Esophagus squamous epithelium (tissue), 5 donors: ENCODE measurements at regions not wholly inside any gene's neighbourhood (a gene's known extent, or its start where the extent isn't known, plus 50 kb on each side); places are given as distances from the start of the nearest gene placed in this dataset.
A peak's percentile ranks its signal among the peaks of the same experiment; 100 is the strongest.
"Not testable (repeated sequence)": the region's sequence is repeated elsewhere in the genome, so short reads cannot be mapped to it uniquely, and the experiment has no call there.

Source experiments
- DNase-seq: peaks from one replicate; lab custom pipeline; 2025; lab: John Stamatoyannopoulos, UW
- H3K27ac ChIP-seq, 4 donors: fragments of 200-600 bp; sonication (generic); one replicate each; pipeline ENCODE4 v1.5.1; 2016 to 2019; ENCODE audit warnings: mild to moderate bottlenecking in 1 of 4
- H3K27me3 ChIP-seq, 4 donors: fragments of 200-600 bp; sonication (generic); 1 replicate in 3 of 4; 2 replicates in 1 of 4; pipeline versions ENCODE4 v1.5.1 to v1.6.0; 2017 to 2021; ENCODE audit warnings: antibody characterized with exemption in 1 of 4
- H3K36me3 ChIP-seq, 3 donors: fragments of 200-600 bp; sonication (generic); one replicate each; pipeline ENCODE4 v1.5.1; 2016 to 2019
- H3K4me1 ChIP-seq, 3 donors: fragments of 200-600 bp; sonication (generic); one replicate each; pipeline ENCODE4 v1.5.1; 2017 to 2019
- H3K4me3 ChIP-seq, 4 donors: fragments of 200-600 bp; sonication (generic); 1 replicate in 3 of 4; 2 replicates in 1 of 4; pipeline ENCODE4 v1.5.1; 2016 to 2019; ENCODE audit warnings: mild to moderate bottlenecking in 2 of 4, moderate library complexity in 1 of 4
- H3K9me3 ChIP-seq, 3 donors: fragments of 200-600 bp; sonication (generic); one replicate each; pipeline ENCODE4 v1.5.1; 2016 to 2019
- POLR2A ChIP-seq, 4 donors: fragments of 450-650 bp; IDR thresholded peaks; one replicate each; pipeline ENCODE4 v1.6.1; 2017; ENCODE audit warnings: antibody characterized with exemption in 4 of 4, mild to moderate bottlenecking in 4 of 4, moderate library complexity in 3 of 4
- WGBS, 2 donors: methylation state at CpG; one replicate each; pipeline ENCODE4 v1.1.5; 2018; 5-methylcytosine and 5-hydroxymethylcytosine counted together
- intact Hi-C: fragments of 100-400 bp; cut with DNase I; formaldehyde crosslinking; loops from one replicate; pipeline ENCODE4 v1.15.0; 2022
- TF ChIP-seq, protein P1 (sequence below), 6 experiments: fragments of 450-650 bp in 4 of 6; fragments of 200-600 bp in 2 of 6; sonication (generic) in 2 of 6; IDR thresholded peaks; one replicate each; pipeline ENCODE4 v1.5.1; 2016 to 2019; ENCODE audit warnings: antibody characterized with exemption in 6 of 6, mild to moderate bottlenecking in 4 of 6, moderate library complexity in 4 of 6
- donor health status: DM: yes; HTN: yes; CAD: no.

DNA sequence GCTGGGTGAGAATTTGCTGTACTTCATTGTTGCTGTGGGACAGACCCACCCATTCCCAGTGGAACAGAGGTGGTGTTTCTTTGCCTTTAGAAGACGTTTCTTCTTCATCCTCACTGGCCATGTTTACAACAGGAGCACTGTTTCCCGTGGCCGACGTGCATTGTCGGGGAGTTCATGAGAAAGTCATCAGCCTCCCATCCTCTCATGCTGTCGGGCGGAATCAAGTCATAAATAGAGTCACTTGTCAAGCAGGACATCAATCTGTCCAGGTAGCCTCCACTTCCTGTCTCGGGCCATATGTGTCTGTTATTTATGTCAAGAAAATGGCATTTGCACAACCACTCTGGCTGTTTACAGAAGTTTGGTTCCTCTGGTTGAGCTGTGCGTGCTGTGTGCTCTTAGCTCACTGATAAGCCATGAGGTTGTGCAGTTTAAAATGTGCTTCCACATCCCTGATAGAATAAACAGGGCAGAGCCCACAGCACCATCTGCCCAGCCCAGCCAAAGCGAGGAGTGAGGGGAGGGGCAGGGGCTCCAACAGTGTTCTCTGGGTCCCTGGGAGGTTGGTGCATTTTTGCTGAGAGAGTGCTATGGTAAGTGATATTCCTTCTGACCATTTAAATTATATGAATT, 401.9 kb upstream of the IRX2 start:
- H3K36me3 ChIP-seq = no peaks in the 10 kb centered on the region
- WGBS, 2 donors = 42 to 48% methylated on average over 8 to 10 of the region's 10 CpGs

DNA sequence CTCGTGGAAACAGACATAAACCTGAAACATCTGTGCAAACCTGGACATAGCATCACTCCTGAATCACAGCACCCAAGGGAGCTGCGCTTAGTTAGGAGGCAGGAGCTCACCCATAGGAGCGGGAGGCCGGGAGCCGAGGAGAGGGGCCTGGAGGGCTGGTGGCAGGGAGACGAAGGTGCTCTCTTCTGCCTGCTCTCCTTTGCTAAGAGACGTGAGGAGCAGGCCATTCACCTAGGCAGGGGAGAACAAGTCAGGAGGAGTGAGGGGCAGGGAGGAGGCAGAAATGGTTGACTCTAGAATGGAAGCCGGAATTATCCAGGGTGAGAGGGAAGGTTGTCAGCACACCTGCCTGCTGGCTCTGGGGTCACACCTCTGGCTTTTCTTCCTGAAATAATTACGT, 398.4 kb upstream of the IRX2 start:
- Histone ChIP-seq H3K27me3 (peaks cover 0 to 48% (median 0%) of the 10 kb centered on the region in 4 donors), H3K9me3 (no peaks in the 10 kb centered on the region), H3K27ac (no peak overlapping the region), H3K4me3 (no peak overlapping the region), H3K4me1 (peaks cover 0 to 23% (median 0%) of the 10 kb centered on the region in 3 donors), H3K36me3 (no peaks in the 10 kb centered on the region)
- TF ChIP-seq POLR2A (IDR thresholded peaks at IDR 0.05) = no peak
- TF ChIP-seq, protein P1, sequence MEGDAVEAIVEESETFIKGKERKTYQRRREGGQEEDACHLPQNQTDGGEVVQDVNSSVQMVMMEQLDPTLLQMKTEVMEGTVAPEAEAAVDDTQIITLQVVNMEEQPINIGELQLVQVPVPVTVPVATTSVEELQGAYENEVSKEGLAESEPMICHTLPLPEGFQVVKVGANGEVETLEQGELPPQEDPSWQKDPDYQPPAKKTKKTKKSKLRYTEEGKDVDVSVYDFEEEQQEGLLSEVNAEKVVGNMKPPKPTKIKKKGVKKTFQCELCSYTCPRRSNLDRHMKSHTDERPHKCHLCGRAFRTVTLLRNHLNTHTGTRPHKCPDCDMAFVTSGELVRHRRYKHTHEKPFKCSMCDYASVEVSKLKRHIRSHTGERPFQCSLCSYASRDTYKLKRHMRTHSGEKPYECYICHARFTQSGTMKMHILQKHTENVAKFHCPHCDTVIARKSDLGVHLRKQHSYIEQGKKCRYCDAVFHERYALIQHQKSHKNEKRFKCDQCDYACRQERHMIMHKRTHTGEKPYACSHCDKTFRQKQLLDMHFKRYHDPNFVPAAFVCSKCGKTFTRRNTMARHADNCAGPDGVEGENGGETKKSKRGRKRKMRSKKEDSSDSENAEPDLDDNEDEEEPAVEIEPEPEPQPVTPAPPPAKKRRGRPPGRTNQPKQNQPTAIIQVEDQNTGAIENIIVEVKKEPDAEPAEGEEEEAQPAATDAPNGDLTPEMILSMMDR (IDR thresholded peaks at IDR 0.05) = no peak
- intact Hi-C loops = no loop called here
- no peak for DNase-seq
- 73 to 77% methylated on average over 9 of the region's 9 CpGs for WGBS, 2 donors

More for the DNA sequence above, 401.9 kb upstream of the IRX2 start:
- Histone ChIP-seq H3K9me3 (no peaks in the 10 kb centered on the region), H3K27ac (no peak overlapping the region), H3K4me1 (peaks cover 0 to 25% (median 0%) of the 10 kb centered on the region in 3 donors), H3K4me3 (no peak overlapping the region), H3K27me3 (peaks cover 0 to 71% (median 0%) of the 10 kb centered on the region in 4 donors)
- TF ChIP-seq POLR2A (IDR thresholded peaks at IDR 0.05) = no peak
- TF ChIP-seq, protein P1 (IDR thresholded peaks at IDR 0.05) = no peak
- intact Hi-C loops = no loop called here
- no peak for DNase-seq

DNA sequence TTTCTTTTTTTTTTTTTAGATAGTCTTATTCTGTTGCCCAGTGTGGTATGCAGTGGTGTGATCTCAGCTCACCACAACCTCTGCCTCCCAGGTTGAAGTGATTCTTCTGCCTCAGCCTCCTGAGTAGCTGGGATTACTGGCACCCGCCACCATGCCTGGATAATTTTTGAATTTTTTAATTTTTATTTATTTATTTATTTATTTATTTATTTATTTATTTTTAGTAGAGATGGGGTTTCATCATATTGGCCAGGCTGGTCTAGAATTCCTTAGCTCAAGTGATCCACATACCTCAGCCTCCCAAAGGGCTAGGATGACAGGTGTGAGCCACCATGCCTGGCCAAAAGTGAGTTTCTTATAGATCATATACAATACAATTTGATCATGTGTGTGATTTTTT, 395.9 kb upstream of the IRX2 start:
- peaks cover 0 to 36% (median 0%) of the 10 kb centered on the region in 4 donors for H3K27me3 ChIP-seq
- H3K4me1 ChIP-seq, intact Hi-C loops, H3K4me3 ChIP-seq, H3K27ac ChIP-seq, H3K36me3 ChIP-seq, DNase-seq, H3K9me3 ChIP-seq: not testable (repeated sequence)
- 79 to 92% methylated on average over 1 of the region's 1 CpG for WGBS, 2 donors

DNA sequence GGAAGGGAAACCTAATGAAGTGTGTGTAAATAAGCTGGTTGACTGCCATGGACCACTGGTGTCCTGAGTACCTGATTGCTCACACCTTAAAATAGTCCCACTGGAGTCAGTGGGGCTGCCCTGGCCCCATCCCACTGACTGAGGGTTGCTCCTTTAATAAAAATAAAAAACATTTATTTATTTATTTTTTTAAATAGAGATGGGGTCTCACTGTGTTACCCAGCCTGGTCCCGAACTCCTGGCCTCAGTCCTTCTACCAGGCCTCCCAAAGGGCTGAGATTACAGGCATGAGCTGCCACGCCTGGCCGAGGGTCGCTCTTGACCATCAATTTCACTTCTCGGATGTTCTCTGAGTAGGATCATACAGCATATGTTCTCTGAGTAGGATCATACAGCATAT, 394.2 kb upstream of the IRX2 start:
- H3K36me3 ChIP-seq = no peaks in the 10 kb centered on the region
- no peak overlapping the region for H3K4me3 ChIP-seq
- H3K4me1 ChIP-seq = no peaks in the 10 kb centered on the region
- H3K27ac ChIP-seq = no peak overlapping the region
- no peaks in the 10 kb centered on the region for H3K9me3 ChIP-seq
- peaks cover 0 to 19% (median 0%) of the 10 kb centered on the region in 4 donors for H3K27me3 ChIP-seq
- TF ChIP-seq, protein P1 (IDR thresholded peaks at IDR 0.05) = no peak
- no peak for TF ChIP-seq POLR2A (IDR thresholded peaks at IDR 0.05)
- intact Hi-C loops = no loop called here
- no peak for DNase-seq
- 88% methylated on average over 5 of the region's 5 CpGs for WGBS, 2 donors

DNA sequence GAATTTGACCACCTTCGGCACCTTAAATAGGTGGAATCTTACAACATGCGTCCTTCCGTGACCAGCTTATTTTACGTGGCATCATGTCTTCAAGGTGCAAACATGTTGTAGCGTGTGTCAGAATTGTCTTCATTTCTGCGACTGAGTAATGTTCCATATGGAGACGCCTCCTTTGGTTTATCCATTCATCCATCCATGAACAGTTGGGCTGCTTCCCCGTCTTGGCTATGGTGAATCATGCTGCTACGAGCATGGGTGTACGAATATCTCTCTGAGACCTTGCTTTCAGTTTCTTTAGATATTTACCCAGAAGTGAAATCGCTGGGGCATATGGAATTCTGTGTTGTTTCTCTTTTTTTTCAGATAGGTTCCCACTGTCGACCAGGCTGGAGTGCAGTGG, 391.9 kb upstream of the IRX2 start:
- peaks cover 0 to 7% (median 0%) of the 10 kb centered on the region in 3 donors for H3K4me1 ChIP-seq
- no peaks in the 10 kb centered on the region for H3K36me3 ChIP-seq
- 58 to 60% methylated on average over 12 of the region's 12 CpGs for WGBS, 2 donors
- TF ChIP-seq POLR2A (IDR thresholded peaks at IDR 0.05) = no peak
- TF ChIP-seq, protein P1 (IDR thresholded peaks at IDR 0.05) = no peak
- peak overlapping the region in 1 of 4 donors; percentile 10 for H3K4me3 ChIP-seq
- no peak for DNase-seq
- intact Hi-C loops = no loop called here
- H3K27ac ChIP-seq = no peak overlapping the region
- no peaks in the 10 kb centered on the region for H3K27me3 ChIP-seq
- H3K9me3 ChIP-seq = no peaks in the 10 kb centered on the region
